ENCODE measurements at regions not wholly inside any gene's neighbourhood (a gene's known extent, or its start where the extent isn't known, plus 50 kb on each side); places are given as distances from the start of the nearest gene placed in this dataset.

DNA sequence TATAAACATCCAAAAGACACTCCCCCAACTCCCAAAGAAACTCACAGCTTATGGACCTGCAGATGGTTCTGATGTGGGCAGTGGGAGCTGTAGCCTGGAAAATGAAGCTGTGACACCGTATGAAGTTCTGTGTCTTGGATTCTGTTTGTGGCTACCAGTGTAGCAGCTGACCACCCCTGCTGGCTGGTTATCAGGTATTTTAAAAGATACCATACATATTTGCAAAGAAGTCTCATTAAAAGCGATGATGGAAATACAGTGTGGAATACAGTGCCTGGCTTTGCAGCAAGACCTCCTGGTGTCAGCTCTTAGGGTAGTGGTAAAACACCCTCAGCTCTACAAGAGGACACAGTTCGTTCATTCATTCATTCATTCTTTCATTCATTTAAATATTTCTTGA, 194.3 kb upstream of the PRKCQ start:
- no peak for TF ChIP-seq POLR2A (IDR thresholded peaks at IDR 0.05; ENCODE audit: low read length)
- TF ChIP-seq GATA1 (IDR thresholded peaks at IDR 0.05; ENCODE audit: low read depth, low read length): no peak

All from erythroblast (primary cell).